Putamen (tissue), 1 donor: ENCODE measurements at regions not wholly inside any gene's neighbourhood (a gene's known extent, or its start where the extent isn't known, plus 50 kb on each side); places are given as distances from the start of the nearest gene placed in this dataset.
"Not testable (repeated sequence)": the region's sequence is repeated elsewhere in the genome, so short reads cannot be mapped to it uniquely, and the experiment has no call there.

Experiments
- DNase-seq: peaks from one replicate; pipeline ENCODE4 v3.0.0-alpha.2; 2016; ENCODE audit warnings: low spot score

DNA sequence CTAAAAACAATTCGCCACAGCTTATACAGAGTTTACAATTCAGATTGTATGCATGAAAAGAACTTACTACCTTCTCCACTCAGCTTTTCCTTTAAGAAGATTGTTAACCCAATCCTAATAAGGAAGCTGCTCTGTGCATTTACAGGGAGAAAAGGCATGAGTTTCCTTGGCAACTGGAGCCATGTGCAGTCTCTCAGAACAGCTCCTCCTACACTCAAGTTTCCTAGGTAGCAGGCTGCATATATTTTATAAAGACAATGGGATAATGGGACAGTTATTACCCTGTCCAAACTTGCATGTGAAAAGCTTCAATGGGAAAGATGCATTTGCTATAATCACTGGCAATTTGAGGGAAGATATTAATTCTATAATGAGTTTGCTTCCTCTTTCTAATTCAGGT is 125.5 kb upstream of the TRPC4 start:
- DNase-seq = peak; percentile 53

DNA sequence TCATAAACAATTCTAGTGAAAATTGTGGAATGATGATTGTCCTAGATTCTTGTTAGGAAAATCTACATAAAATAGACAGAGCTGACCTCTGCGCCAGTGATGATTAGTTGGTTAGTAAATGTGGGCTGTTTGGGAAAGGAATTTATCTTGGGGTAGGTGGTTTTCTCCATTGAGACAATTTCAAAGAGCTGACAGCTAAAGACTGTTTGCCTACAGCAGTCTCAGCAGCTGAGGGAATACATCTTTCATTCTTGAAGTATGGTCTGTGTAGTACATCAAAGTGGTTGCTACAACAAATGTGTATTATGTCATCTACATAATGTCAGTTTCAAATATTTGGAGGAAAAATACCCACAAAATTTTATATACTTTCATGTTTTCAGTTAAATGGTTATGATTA is 117.2 kb upstream of the TRPC4 start:
- DNase-seq = no peak

DNA sequence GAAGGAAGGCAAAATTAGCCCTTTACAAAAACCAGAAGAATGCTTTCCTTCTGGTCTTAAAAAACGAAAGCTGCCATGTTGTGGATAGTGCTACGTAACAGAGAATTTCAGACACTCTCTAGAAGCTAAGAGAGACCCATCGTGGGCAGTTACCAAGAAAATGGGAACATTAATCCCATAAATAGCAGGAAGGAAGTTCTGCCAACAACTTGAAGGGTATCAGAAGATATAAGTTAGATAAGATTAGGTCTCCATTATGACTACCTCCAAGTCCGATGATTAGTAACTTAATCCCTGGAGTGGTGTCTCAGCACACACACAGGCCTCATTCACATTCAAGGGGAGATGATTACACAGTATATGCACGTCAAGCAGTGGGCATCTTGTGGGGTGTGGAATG is 115.7 kb upstream of the TRPC4 start:
- DNase-seq = no peak

DNA sequence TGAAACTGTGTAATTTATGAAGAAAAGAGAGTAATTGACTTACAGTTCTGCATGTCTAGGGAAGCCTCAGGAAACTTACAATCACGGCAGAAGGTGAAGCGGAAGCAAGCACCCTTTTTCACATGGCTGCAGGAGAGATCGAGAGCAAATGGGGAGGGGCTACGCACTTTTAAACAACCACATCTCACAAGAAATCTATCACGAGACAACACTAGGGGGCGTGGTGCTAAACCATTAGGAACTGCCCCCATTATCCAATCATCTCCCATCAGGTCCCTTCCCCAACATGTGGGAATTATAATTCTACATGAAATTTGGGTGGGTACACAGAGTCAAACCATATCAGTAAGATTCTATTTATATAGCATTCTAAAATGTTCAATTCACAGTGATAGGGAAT is 114.8 kb upstream of the TRPC4 start:
- DNase-seq = no peak

DNA sequence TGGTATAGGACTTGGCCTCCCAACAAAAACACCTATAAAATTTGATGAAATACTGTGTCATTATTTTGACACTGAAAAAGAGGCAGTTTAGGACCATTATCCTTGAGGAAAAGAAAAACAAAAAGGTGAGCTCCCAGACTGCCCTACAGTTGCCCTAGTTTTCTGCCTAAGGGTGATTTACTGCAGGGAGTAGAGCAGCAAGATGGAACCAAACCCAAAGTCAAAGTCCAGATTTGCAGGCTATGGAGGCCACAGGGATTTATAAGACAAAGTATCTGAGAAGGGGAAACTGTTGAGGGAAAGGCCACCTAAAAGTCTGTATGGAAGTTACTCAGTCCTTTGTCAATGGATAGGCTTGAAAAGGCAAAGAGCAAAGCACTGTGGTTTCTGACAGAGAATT is 112.4 kb upstream of the TRPC4 start:
- no peak for DNase-seq

DNA sequence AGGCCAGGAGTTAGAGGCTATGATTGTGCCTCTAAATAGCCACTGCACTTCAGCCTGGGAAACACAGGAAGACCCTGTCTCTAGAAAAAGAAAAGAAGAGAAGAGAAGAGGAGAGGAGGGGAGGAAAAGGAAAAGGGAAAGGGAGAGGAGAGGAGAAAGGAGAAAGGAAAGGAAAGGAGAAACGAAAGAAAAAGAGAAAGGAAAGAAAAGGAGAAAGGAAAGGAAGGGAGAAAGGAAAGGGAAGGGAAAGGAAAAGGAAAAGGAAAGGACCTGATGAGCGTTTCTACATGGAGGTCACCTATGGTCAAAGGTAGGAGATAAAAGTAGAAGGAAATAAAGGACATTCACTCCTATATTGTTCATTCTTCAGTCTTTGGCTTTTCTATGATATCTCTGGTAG is 109.1 kb upstream of the TRPC4 start:
- DNase-seq = no peak

DNA sequence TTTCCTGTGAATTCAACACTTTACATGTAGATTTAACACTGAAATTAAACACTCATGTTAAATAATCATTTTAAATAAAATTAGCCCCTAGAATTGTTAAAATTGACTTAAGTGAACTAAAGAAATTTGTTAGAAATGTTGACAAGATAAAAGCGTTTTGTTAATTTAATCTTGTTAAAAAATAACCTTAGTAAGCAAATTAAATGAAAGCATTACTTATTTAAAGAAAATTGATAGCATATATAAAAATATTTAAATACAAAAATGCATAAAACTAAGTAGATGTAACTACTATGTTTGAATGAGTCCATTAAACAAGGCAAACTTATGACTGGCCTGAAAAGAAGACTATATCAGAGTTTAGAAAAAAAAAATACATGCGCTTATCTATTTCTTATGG is 99.0 kb upstream of the TRPC4 start:
- no peak for DNase-seq

DNA sequence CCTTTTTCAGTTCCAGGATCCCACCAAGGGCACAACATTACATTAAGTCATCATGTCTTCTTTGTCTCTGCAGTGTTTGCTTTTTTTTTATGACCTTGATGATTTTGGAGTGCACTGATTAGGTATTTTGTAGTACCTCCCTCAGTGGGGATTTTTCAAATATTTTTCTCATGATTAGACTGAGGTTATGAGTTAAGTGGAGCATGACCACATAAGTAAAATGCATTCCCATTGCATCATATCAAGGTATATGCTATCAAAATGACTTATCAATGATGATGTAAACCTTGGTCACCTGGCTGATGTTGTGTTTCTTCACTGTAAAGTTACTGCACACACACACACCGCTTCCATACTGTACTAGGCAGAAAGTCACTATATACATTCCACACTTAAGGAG is 96.7 kb upstream of the TRPC4 start:
- no peak for DNase-seq

DNA sequence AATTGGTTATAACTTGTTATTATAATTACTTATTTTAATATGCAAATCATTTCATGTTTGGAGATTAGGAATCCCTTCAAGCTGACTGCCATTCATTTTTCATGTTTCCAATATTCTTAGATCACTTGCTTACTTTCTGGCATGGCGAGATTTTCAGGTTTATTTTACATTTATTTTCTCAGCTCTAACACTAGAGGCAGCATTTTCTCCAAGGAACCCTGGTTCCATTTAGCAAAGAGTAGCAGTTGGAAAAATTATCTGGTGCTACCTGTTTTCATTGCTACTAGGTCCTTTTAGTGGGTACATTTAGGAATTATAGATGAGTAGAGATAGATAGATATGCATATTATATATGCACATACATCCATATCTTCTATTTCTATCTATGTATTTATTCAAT is 90.9 kb upstream of the TRPC4 start:
- no peak for DNase-seq

DNA sequence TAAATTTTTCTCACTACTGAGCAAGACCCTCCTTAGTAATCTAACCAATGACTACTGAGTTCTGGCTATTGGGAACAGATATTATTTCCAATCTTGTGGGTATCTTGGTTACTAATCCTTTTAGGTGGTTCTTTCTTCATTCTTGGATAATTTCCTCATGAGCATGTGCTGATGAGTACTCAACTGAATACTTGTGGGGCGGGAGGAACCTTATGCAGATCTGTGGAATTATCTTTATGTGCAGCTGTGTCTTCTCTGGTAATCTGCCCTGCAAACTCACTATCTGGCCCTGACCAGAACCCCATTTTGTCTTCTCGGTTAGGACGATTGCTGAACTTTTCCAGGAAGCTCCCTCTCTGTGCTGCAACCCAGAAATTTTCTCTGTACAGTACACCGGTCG is 89.7 kb upstream of the TRPC4 start:
- no peak for DNase-seq

DNA sequence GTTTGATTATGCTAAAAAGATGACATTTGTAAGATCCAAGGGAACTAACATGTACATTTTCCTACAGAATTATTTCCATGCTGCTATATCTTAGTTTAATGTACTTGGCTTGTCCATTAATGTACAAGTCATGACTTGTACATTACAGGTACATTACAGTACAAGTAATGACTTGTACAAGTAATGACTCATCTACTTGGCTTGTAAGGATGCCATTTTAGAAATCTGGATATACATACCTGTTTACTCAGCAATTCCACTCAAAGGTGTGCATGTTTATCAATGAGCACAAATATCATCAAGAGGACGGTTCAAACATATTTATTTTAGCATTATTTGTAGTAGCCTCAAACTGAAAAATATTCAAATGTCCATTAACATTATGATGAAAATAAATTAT is 87.0 kb upstream of the TRPC4 start:
- no peak for DNase-seq

DNA sequence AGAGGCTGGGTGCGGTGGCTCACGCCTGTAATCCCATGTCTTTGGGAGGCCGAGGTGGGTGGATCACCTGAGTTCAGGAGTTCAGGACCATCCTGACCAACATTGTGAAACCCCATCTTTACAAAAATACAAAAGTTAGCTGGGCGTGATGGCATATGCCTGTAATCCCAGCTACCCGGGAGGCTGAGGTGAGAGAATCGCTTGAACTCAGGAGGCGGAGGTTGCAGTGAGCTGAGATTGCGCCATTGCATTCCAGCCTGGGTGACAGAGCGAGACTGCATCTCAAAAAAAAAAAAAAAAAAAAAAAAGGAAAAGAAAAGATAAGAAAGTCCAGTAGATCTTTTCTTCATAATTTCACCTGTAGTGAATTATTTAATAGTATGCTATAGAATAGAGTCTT is 85.0 kb upstream of the TRPC4 start:
- not testable (repeated sequence) for DNase-seq

DNA sequence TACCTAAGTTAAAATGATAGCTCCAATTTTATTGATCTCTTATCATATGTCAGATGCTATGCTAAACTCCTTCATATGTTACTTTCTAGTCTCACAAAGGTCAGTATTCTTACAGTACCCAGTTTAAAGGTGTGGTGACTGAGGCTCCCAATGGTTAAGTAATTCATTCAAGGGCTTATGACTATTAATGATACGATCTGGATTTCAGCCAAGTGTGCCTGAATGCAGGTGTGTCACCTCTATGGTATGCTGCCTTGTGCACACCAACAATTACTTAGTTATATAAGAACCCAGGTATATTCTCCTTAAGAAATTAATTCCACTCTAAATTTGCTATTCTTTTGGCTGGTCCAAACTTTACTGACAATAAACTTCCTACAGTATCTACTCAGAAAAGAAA is 84.6 kb upstream of the TRPC4 start:
- no peak for DNase-seq

DNA sequence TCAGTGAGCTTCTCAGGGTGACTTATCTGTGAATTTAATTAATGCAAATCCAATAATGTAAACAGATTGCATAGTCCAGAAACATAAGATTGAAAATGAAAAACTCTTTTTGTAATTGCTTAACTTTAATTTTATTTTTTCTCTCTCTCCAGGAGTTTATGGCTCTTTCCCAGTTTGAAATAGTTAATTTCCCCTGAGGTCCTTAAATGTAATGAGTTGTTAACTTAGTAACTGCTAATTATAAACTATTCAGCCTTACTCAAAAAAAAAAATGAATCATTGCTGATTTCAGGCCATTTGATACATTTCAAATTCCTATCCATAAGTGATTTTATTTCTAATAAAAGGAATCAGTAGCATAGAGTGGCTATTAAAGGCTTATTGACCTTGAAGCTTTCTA is 84.1 kb upstream of the TRPC4 start:
- DNase-seq = no peak

DNA sequence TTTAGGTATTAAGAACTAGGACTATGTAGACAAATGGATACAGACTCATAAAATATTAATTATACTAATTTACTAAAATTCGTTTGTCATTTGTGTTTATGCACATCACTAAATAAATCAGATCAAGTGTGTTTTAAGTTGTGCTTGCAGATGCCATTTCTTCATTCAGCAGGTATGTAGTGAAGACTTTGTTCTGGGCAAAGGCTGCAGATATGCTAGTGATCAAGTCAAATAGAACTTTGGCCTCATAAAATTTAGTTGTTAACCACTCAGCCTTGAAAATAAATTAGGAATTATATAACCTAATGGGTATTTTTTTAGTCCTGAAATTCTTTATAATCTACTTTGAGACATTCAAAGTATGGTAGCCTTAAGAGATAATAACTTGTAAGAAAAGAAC is 80.4 kb upstream of the TRPC4 start:
- DNase-seq = no peak

DNA sequence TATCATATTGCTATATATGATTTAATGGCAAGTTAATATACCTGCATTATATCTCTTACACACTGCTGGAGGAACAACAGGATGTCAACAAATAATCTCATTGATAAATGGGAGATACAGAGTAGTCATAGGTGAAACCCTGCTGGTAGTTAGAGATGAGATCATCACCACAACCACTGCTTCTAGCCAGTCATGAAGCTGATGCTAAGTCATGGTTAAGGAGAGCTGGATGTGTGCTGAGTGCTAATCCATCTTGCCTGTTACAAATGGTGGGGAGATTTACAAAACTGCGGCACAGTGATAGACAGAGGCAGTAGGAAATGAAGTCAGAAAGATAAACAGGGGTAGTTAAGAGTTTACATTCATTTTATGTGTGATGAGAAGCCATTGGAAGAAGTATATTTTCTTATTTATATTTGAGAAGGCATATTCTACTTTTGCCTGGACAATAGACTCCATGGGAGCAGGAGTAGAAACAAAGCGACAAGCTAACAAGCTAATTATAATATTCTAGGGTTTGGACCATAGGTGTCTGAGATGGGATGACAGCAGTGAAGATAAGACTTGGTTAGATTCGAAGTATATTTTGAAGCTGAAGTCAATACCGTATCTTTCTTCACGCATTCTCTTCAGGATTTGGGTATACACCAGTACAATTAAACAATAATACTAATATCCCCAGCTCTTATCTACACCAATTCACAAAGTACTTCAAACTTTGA is 78.0 kb upstream of the TRPC4 start:
- DNase-seq = no peak

DNA sequence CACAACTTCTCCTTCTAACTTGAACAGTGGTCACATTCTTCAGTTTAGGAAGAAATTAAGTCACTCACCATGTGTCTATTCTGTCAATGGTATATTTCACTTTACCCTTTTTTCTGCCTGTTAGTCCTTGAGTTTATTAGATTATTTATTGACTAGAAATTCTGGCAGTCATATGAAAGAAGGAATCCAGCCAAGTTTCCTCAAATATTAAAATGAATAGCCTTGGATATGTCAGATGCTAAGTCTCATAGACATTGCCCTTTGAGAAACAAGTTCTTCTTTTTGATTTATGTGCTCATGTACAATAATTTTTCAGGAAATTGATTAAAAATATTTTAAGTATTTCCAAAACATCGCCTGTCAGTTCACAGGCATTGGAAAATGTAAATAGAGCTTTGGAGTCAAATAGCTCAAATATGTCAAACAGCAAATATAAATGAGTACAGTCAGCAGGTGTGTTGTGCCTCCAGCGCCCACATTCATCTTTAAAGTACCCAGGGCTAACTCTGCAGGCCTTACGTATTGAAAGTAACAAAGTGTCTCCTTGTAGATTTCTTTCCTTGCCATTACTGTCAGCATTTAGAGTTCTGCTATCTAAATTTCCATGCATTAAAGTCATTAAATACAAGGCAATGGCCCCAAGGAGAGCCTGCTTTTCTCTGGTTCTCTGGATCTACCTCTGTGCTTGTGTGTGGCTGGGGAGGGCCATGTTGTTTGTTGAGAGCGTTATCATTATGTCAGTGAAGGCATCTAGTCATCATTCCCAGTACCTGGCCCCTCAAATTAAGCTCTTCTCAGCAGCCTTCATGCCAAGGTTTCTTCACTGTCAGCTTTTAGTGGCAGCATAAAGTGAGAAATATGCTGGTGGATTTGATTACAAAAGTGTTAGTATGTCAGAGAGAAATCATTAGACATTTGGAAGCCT is 76.3 kb upstream of the TRPC4 start:
- no peak for DNase-seq

DNA sequence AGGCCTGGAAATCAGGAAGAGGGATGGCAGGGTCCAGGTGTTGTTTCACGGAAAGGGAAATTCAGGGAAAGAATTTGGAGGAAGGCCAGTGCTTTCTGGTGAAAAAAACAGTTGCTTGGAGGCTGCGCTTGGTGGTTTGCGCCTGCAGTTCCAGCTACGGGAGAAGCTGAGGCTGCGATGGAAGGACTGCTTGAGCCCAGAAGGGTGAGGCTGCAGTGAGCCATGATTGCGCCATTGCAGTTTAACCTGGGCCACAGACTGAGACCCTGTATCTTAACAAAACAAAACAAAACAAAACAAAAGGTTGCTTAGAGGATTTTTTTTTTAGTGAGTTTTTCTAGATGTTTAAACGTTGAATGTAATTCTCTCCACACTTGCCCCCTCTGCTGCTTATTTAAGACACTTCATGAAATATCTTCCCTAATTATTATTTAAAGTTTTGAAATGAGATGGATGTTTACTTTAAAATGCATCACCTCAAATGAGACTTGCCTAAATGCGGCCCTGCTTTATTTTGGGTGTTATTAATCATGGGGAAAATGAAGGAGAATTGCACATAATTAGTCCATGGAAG is 75.4 kb upstream of the TRPC4 start:
- no peak for DNase-seq

DNA sequence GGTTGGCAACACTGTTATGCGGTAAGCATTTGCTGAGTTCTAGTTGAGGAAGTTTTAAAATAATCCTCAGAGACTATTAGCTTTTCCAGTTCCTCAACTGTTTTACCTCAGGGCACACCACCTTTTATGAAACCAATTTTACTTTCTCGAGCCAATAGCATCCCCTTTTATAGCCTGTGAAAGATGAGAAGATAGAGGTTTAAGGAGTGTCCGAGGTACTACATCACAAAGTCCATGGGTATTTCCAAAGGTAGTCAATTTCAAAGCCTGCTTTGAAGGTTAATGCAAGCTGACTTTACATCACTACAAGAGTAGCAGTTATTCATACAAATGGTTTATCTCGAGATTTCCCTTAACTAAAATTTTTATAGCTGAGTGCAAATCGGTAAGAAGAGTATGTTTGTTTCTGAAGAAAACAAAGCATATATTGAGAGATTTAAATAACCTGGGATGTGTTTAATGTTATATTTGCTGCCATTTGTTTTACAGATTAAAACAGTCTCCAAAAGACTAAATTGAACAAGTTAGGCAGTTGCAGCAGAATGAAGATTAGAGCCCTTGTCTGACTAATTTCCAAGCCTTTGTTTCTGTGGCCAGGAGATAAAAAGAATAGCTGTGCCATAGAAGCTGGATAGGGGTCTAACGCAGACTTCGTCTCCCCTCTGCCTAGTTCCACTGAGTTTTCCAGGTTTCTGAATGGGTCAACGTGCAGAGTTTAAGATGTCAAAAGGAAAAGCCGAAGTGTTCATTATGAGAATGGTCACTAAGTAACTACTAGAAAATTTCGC is 74.7 kb upstream of the TRPC4 start:
- no peak for DNase-seq

DNA sequence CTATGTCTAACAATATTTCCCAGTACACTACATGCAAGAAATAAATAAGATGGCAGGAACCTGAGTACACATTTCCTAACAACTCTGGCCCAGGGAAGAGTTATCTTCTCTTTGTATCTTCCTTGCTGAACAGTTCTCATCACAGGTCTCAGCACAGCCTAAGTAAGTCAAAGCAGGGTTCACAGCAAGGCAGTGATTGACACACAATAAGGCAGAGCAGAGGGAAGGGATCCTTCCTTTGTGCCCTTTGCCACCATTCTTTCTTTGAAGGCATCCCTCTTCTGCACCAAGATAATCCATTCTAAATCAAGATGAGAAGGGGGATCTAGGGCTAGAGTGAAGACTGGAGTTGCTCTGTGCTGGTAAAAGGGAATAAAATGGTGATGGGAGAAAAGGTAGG is 73.4 kb upstream of the TRPC4 start:
- no peak for DNase-seq

DNA sequence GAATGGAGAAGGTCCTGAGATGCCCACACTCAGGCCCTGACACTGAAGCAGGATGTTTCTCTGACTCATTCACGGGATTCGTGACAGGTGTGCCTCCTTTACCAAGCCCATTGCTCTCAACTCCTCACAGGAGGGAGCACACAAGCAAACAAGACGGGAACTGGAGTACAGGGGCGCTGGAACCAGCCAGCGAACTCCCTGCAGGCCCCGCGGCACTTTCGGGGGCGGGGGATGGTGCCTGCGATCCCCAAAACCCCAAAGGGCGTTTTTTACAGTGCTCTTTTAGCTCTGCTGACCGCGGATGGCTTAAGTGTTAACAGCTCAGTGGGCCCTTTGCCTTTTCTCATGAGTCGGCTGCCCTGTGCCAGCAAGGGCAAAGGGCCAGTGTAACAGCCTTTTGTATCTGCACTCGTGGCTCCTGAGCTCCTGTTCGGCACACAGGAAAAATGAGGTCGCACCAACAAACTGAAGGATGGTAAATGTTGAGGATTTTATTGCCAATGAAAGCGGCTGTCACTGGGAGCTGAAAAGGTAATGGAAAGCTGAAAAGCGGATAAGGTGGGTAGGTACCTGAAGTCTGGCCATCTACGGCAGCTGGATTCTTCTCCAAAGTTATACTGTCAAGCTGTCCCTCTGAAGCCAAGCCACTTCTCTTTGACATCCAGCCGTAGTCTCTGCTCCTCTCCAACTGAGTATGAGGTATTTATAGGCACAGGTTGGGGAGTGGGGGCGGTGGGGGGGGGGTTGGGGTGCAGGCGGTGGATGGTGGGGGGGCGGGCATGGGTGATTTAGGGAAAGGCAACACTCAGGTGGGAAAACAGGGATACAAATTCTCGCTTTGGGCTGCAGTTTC is 65.0 kb upstream of the TRPC4 start:
- no peak for DNase-seq

DNA sequence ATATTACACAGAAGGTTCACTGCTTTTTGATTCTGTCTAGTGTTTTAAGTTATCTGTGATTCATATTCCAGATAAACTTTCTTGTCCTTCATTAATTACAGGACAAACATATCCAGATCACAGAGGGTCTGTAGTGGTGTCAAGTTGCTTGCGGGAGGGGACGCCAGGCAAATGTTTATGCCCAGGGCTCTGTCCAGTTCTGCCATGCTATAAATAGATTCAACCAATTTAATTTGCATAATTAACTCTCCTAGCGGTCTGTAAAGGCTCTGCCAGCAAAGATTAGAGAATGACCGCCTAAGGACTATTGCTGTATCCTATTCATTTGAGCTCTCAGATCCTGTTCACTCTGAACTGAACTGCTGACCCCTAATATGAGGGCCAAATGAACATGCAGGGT is 59.7 kb upstream of the TRPC4 start:
- DNase-seq = no peak
